ENCODE measurements at regions not wholly inside any gene's neighbourhood (a gene's known extent, or its start where the extent isn't known, plus 50 kb on each side); places are given as distances from the start of the nearest gene placed in this dataset.

- no peak for DNase-seq
These were observed 260.7 kb upstream of the CSF3R start for GRCh38 chr1:36743286-36744005.

DNA sequence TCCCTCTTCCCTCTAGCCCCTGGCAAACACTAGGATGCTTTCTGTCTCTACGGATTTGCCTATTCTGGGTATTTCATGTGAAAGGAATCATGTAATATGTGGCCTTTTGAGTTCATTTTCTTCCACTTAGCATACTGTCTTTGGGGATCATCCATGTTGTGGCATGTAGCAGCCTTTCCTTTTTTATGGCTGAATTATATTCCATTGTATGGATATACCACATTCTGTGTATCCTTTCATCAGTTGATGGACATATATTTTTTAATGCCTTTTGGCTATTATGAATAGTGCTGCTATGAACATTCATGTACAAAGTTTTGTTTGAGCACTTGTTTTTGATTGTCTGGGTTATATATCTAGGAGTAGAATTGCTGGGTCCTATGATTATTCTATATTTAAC, 258.4 kb upstream of the CSF3R start:
- no peak for DNase-seq

DNA sequence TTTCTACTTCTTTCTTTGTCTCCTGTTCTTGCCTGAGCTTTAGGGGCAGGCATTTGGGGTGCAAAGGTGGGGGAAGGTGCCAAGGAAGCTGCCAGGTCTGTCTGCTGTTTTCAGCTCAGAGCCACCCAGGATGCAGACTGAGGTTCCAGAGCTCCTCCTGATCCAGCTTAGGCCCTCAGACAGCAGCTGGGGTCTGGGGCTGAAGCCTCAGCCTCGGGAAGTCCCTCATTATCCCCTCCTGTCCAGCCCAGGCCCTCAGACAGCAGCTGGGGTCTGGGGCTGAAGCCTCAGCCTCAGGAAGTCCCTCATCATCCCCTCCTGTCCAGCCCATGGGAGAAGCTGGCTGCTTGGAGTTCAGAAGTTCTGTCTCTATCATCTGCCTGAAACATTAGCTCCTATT, 257.7 kb upstream of the CSF3R start:
- no peak for DNase-seq

DNA sequence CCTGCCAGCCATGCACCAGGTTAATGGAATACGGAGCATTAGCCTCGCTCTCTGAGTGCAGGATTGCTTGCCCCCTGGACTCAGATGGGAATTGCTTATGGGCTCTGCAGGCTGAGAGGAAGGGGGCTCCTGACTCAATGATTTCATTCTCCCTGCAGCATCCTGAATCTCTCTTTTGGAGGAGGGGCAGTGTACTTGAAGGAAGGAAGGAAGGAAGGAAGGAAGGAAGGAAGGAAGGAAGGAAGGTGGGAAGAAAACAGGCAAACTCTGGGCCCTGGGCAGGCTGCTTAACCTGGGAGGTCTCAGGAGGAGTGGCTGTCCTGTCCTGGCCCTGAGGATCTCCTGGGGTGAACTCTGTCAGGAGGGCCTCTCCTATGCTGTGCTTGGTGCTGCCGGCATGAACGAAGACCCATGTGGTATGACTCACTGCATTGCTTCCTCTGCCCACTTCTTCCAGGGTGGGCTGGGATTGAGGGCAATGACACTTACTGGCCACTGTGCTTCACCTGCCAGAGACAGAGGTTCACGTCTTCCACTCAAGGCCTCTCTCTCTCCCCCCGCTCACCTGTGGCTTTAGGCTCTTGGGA, 257.1 kb upstream of the CSF3R start:
- DNase-seq: no peak

- no peak for DNase-seq
These were observed 255.5 kb upstream of the CSF3R start for GRCh38 chr1:36738245-36738644.

- no peak for DNase-seq
These were observed 255.1 kb upstream of the CSF3R start for GRCh38 chr1:36737767-36738166.

DNA sequence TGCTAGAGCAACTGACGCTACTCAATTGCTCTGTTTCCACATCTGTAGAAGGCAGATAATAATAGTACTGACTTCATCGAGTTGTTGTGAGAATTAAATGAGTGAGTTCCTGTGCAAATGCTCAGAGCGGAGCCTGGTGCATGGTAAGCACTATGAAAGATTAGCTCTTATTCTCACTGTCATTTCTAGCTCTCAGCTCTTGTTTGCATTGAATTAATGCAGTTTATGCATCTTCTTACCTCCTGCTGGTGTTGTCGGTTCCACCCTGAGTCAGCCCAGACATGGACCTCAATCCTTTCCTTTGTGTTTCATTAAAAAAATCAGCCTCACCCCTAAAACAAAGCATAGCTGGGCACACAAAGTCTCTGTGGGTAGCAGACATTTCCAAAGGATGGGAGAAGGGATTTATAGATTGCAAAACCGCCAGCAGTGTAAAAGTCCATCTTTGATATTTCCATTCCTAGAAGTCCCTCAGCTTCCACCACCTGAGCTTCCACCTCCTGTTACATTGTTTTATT, 254.4 kb upstream of the CSF3R start:
- no peak for DNase-seq

GRCh38 chr1:36735939-36736730, 253.4 kb upstream of the CSF3R start:
- DNase-seq: no peak

GRCh38 chr1:36735436-36735835, 252.7 kb upstream of the CSF3R start:
- no peak for DNase-seq

DNA sequence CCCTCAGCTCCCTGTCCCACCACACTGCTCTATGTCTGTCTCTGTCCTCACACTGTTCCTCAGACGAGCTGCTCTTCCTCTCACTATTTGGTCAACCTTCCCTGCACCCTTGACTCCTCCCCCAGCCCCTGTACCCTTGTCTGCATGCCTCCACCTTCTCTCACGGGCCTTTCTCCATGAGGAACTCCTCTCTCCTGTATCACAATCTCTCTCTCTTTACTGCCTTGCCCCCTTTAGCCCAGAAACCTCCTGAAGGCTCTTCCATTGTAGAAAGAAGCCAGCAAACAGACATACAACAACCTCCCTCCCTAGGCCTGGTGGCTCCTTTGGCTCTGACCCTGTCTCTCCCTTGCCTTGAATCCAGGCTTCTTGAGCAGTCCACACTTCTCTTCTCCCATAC, 251.6 kb upstream of the CSF3R start:
- no peak for DNase-seq

- no peak for DNase-seq
These were observed 251.0 kb upstream of the CSF3R start for GRCh38 chr1:36733748-36734147.

DNA sequence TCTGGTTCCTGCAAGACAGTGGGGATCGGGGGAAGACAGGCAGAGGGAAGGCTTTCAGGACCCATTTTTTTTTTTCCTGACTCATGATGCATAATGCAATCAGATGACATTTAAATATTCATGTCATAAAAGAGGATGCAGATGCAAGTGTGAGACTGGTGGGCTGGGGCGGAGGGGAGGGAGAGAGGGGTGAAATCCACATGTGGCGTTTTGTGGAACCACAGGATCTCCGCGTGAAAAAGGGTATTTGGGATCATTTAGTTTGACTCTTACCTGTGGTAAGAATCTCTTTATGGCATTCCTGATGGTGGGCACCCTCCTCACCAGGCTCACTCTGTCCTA, 249.3 kb upstream of the CSF3R start:
- no peak for DNase-seq

- no peak for DNase-seq
These were observed 248.7 kb upstream of the CSF3R start for GRCh38 chr1:36731226-36732014.

- no peak for DNase-seq
These were observed 247.9 kb upstream of the CSF3R start for GRCh38 chr1:36730599-36730998.

- no peak for DNase-seq
These were observed 247.2 kb upstream of the CSF3R start for GRCh38 chr1:36729716-36730510.

DNA sequence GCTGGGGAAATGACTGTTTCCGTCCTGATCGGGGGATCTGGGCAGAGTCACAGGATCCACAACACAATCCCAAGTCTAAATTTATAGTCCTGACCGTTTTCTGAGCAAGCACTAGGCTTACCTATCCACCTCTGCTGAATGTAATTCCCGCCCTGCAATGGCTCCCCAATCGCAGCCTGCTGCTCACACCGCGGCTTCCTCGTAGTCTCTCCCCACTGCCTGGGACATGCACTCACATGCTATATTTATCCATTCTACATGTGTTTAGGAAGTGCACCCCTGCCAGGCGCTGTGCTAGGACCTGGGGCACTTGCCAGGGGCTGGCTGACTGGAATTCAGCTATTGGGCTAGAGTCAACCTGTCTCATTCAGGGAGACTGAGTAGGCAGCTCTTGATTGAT, 246.6 kb upstream of the CSF3R start:
- DNase-seq: no peak

DNA sequence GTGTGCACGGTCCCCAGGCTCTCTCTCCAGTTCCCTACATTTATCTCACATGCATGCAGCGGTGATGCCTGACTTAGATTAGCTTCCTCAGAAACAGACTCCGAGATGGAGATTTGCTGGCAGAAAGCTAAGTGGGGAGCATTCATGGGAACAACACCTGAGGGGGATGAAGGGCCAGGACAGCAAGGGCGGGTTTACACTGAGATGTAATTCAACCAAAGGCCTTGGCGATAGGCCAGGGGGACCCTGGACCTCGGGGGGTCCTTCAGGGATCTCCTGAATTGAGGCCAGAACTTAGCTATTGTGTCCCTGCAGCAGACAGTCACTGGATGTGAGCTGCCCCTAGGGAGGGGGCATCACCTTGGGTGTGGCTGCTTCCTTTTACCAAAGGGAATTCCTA, 246.1 kb upstream of the CSF3R start:
- no peak for DNase-seq

DNA sequence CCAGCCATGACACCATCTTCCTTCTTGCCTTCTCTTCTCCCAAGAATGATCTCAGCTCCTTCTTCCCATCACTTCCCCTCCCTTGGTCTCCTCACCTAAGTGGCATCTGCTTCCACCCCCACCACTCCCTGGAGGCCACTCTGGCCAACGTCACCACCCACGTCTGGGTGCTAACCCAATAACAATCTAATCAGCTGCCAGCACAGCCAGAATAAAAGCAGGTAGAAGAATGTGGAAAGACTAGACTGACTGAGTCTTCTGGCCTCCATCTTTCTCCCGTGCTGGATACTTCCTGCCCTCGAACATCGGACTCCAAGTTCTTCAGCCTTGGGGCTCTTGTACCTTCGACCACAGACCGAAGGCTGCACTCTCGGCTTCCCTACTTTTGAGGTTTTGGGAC, 245.3 kb upstream of the CSF3R start:
- no peak for DNase-seq

DNA sequence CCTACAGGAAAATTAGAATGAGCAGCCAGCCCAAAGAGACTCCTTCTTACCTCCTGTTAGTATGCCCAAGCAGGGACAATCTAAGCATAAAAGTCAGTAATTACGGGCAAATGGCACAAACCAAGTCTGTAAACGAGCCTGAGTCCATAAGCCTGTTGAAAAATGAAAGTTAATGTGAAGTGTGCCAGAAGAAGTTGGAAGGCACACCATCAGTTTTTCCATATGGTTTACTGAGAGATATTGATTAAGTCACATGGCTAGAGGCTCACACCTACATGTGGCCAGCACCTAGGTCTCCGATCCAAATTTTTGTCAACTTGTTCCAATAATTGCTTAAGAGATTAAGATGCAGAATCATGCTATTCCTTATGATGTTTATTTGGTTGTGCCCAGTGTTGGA, 242.4 kb upstream of the CSF3R start:
- DNase-seq: no peak

GRCh38 chr1:36723813-36724212, 241.1 kb upstream of the CSF3R start:
- DNase-seq: no peak

- DNase-seq: no peak
These were observed 240.2 kb upstream of the CSF3R start for GRCh38 chr1:36722871-36723270.

GRCh38 chr1:36721261-36721660, 238.5 kb upstream of the CSF3R start:
- DNase-seq: no peak

All from CD4-positive, alpha-beta T cell treated with Interleukin-4 for 4 hours (primary cell).